Fibroblast of lung (primary cell): ENCODE measurements at regions not wholly inside any gene's neighbourhood (a gene's known extent, or its start where the extent isn't known, plus 50 kb on each side); places are given as distances from the start of the nearest gene placed in this dataset.

Source experiments
- DNase-seq, 2 donors: peaks; one replicate each; pipeline versions ENCODE4 v3.0.0 to v3.0.0-alpha.2; 2010; ENCODE audit warnings: low read depth in 2 of 2
- H2AFZ ChIP-seq: 2 replicates; pipeline ENCODE4 v1.5.1; 2012; ENCODE audit warnings: low read length, control low read depth, inconsistent platforms
- H3K27ac ChIP-seq: 2 replicates; pipeline ENCODE4 v1.5.1; 2011; ENCODE audit warnings: low read length, control low read depth; ENCODE audit not compliant: insufficient read depth
- H3K27me3 ChIP-seq: 2 replicates; pipeline ENCODE4 v1.5.1; 2011; ENCODE audit warnings: mild to moderate bottlenecking, low read length; ENCODE audit not compliant: control insufficient read depth, insufficient read depth
- H3K36me3 ChIP-seq: 2 replicates; pipeline ENCODE4 v1.5.1; 2011; ENCODE audit warnings: low read length; ENCODE audit not compliant: control insufficient read depth, insufficient read depth
- H3K4me1 ChIP-seq: 2 replicates; pipeline ENCODE4 v1.5.1; 2011; ENCODE audit warnings: low read length; ENCODE audit not compliant: control insufficient read depth, insufficient read depth; ENCODE audit errors: extremely low read depth
- H3K4me2 ChIP-seq: 2 replicates; pipeline ENCODE4 v1.5.1; 2011; ENCODE audit warnings: low read length, control low read depth; ENCODE audit not compliant: insufficient read depth; ENCODE audit errors: extremely low read depth
- H3K4me3 ChIP-seq, 4 experiments: fragments of 200-600 bp in 1 of 4; sonication (generic) in 1 of 4; replicated peaks in 1 of 4; 2 replicates each; pipeline ENCODE4 v1.5.1; 2011 to 2016; ENCODE audit warnings: low read length in 4 of 4, low read depth in 3 of 4, mild to moderate bottlenecking in 3 of 4, control low read depth in 2 of 4, inconsistent platforms in 1 of 4, mixed read lengths in 1 of 4; ENCODE audit not compliant: insufficient read depth in 1 of 4; ENCODE audit errors: control extremely low read depth in 1 of 4
- H3K79me2 ChIP-seq: 2 replicates; pipeline ENCODE4 v1.5.1; 2012; ENCODE audit warnings: mild to moderate bottlenecking, low read length, inconsistent platforms; ENCODE audit not compliant: control insufficient read depth, insufficient read depth
- H3K9ac ChIP-seq: 2 replicates; pipeline ENCODE4 v1.5.1; 2011; ENCODE audit warnings: mild to moderate bottlenecking, low read length, control low read depth; ENCODE audit not compliant: insufficient read depth
- H3K9me3 ChIP-seq: 2 replicates; pipeline ENCODE4 v1.5.1; 2012; ENCODE audit warnings: low read depth, low read length; ENCODE audit not compliant: control insufficient read depth, insufficient read depth
- H4K20me1 ChIP-seq: 2 replicates; pipeline ENCODE4 v1.5.1; 2011; ENCODE audit warnings: low read length; ENCODE audit not compliant: control insufficient read depth, insufficient read depth; ENCODE audit errors: extremely low read depth
- CTCF ChIP-seq, 2 donors: IDR thresholded peaks in 1 of 2; conservative IDR thresholded peaks in 1 of 2; 1 replicate in 1 of 2; 2 replicates in 1 of 2; pipeline ENCODE4 v1.5.1; 2011 to 2012; ENCODE audit warnings: low read length in 2 of 2, control low read depth in 1 of 2, inconsistent platforms in 1 of 2, low read depth in 1 of 2, mild to moderate bottlenecking in 1 of 2
- EZH2 ChIP-seq: IDR thresholded peaks from 2 replicates; pipeline ENCODE4 v1.5.1; 2012; ENCODE audit warnings: low read length, control low read depth, mild to moderate bottlenecking; ENCODE audit errors: missing control alignments

GRCh38 chr2:59353306-59353921 lies 1112.3 kb upstream of the FANCL start:
- TF ChIP-seq EZH2 = no peak
- TF ChIP-seq CTCF (conservative IDR thresholded peaks at IDR 0.05 in 1 of 2, IDR thresholded peaks at IDR 0.05 in 1 of 2; ENCODE audit: low read depth in 1 of 2, low read length in 2 of 2) = no peak
- H3K4me1 ChIP-seq = no peaks in the 10 kb centered on the region
- no peak overlapping the region for H3K9ac ChIP-seq
- H3K36me3 ChIP-seq = no peaks in the 10 kb centered on the region
- DNase-seq = no peak
- H3K4me2 ChIP-seq = no peak overlapping the region
- no peak overlapping the region for H3K4me3 ChIP-seq
- H4K20me1 ChIP-seq = no peaks in the 10 kb centered on the region
- no peak overlapping the region for H2AFZ ChIP-seq
- H3K27ac ChIP-seq = no peak overlapping the region
- no peaks in the 10 kb centered on the region for H3K27me3 ChIP-seq
- H3K9me3 ChIP-seq = no peaks in the 10 kb centered on the region
- no peaks in the 10 kb centered on the region for H3K79me2 ChIP-seq

GRCh38 chr2:59342166-59342565 lies 1101.0 kb upstream of the FANCL start:
- no peak overlapping the region for H2AFZ ChIP-seq
- H4K20me1 ChIP-seq = no peaks in the 10 kb centered on the region
- H3K9me3 ChIP-seq = no peaks in the 10 kb centered on the region
- H3K79me2 ChIP-seq = no peaks in the 10 kb centered on the region
- H3K27ac ChIP-seq = no peak overlapping the region
- TF ChIP-seq EZH2 (no peak), CTCF (conservative IDR thresholded peaks at IDR 0.05 in 1 of 2, IDR thresholded peaks at IDR 0.05 in 1 of 2; ENCODE audit: low read depth in 1 of 2, low read length in 2 of 2) (no peak)
- no peaks in the 10 kb centered on the region for H3K27me3 ChIP-seq
- no peak overlapping the region for H3K9ac ChIP-seq
- no peak overlapping the region for H3K4me2 ChIP-seq
- no peaks in the 10 kb centered on the region for H3K4me1 ChIP-seq
- H3K36me3 ChIP-seq = no peaks in the 10 kb centered on the region
- DNase-seq = no peak
- no peak overlapping the region for H3K4me3 ChIP-seq

- Histone ChIP-seq H3K27ac (no peak overlapping the region), H3K4me1 (no peaks in the 10 kb centered on the region), H3K9me3 (no peaks in the 10 kb centered on the region), H3K79me2 (no peaks in the 10 kb centered on the region), H3K36me3 (no peaks in the 10 kb centered on the region), H3K9ac (no peak overlapping the region), H4K20me1 (no peaks in the 10 kb centered on the region), H3K27me3 (no peaks in the 10 kb centered on the region), H2AFZ (no peak overlapping the region), H3K4me2 (no peak overlapping the region), H3K4me3 (no peak overlapping the region)
- no peak for DNase-seq
- TF ChIP-seq CTCF (conservative IDR thresholded peaks at IDR 0.05 in 1 of 2, IDR thresholded peaks at IDR 0.05 in 1 of 2; ENCODE audit: low read depth in 1 of 2, low read length in 2 of 2) = no peak
- TF ChIP-seq EZH2 = no peak
Observed at GRCh38 chr2:59339837-59340207, 1098.7 kb upstream of the FANCL start.
